ENCODE measurements at regions not wholly inside any gene's neighbourhood (a gene's known extent, or its start where the extent isn't known, plus 50 kb on each side); places are given as distances from the start of the nearest gene placed in this dataset.

DNA sequence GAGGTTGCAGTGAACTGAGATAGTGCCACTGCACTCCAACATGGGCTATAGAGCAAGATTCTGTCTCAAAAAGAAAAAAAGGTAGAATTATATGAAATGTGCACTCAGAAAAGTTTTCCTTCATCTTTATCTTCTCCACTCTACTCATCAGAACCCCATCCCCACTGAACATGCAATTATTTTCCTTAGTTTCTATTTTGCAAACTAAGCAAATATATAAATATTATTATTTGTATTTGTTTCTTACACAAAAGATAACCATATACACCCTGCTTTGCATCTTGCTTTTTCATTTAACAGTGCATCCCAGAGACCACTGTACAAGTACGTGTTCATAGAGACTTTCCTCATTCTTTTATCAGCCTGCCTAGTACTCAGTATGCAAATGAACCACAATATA lies 68.0 kb upstream of the ACAN start:
- intact Hi-C loops (cut with micrococcal nuclease; ENCODE audit: unreplicated experiment) (no loop called here), in situ Hi-C loops (cut with HindIII; ENCODE audit: extremely low pct_ligation_motif_present, low pct_unique_long_range_greater_than_20kb) (no loop called here)
- CTCF ChIA-PET (ENCODE audit: low intra/inter-chr PET ratio, low total read pairs): no interaction called here
- H3K4me3 ChIP-seq (replicated peaks in 1 of 3; ENCODE audit: insufficient read depth in 1 of 3, low read depth in 2 of 3, low read length in 3 of 3): no peak overlapping the region
- no peak overlapping the region for H3K4me2 ChIP-seq (ENCODE audit: low read depth, low read length)
- POLR2A ChIA-PET: no interaction called here
- H3K27ac ChIP-seq (ENCODE audit: extremely low read length, insufficient read depth, low read length): no peak overlapping the region
- H3K4me1 ChIP-seq (ENCODE audit: insufficient read depth, low read length): no peaks in the 10 kb centered on the region
- no peaks in the 10 kb centered on the region for H3K9me3 ChIP-seq (ENCODE audit: low read length)
- FAIRE-seq (no peak), ATAC-seq (no peak), DNase-seq (ENCODE audit: low spot score) (no peak)
- no peak overlapping the region for H2AFZ ChIP-seq (ENCODE audit: low read length)
- peaks cover 0 to 3% of the 10 kb centered on the region in 2 experiments; a peak in 1 of 5 replicates for H3K27me3 ChIP-seq (ENCODE audit: control insufficient read depth in 1 of 2, insufficient read depth in 2 of 2, low read length in 2 of 2)
- no peaks in the 10 kb centered on the region for H3K36me3 ChIP-seq (replicated peaks in 1 of 2; ENCODE audit: control insufficient read depth in 1 of 2, insufficient read depth in 2 of 2, low read length in 2 of 2)
- no peak overlapping the region for H3K9ac ChIP-seq (ENCODE audit: insufficient read depth, low read depth, low read length)
- 0% methylated on average over 1 of the region's 1 CpG for WGBS (ENCODE audit: low lambda C conversion rate)
- no peaks in the 10 kb centered on the region for H4K20me1 ChIP-seq (ENCODE audit: insufficient read depth, low read length)
- no peak for TF ChIP-seq HOXA3 (CRISPR knock-in tag; IDR thresholded peaks at IDR 0.05)
- TF ChIP-seq ARNTL (CRISPR knock-in tag; IDR thresholded peaks at IDR 0.05): no peak
- TF ChIP-seq MAFK (conservative IDR thresholded peaks at IDR 0.05 in 1 of 2, IDR thresholded peaks at IDR 0.05 in 1 of 2; ENCODE audit: low read length in 2 of 2): peak in 1 of 2 experiments; percentile 71; a peak in 3 of 4 replicates
- no peaks in the 10 kb centered on the region for H3K79me2 ChIP-seq (ENCODE audit: insufficient read depth, low read length)
- BruUV-seq (replicated peaks): no TSS peak

DNA sequence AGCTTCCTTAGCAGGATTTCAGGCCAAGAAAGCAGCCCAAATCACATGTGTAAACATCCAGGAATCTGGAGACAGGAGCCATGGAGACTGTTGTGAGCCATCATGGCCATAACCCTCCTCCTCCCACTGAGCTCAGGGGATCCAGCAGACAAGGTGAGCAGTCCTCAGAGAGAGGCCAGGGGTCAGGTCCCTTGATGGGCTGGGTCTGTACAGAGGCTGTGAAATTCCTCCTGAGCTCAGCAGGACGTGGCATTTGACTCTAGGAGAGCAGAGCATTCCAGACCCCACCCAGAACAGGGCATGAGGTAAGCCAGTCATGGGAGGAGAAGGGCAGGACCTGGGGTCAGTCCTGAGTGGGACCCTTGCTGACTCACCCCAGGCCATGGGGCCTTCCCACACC lies 67.0 kb upstream of the ACAN start:
- 0% methylated on average over 1 of the region's 1 CpG for WGBS (ENCODE audit: low lambda C conversion rate)
- Histone ChIP-seq H3K4me1 (ENCODE audit: insufficient read depth, low read length) (no peaks in the 10 kb centered on the region), H3K4me3 (replicated peaks in 1 of 3; ENCODE audit: insufficient read depth in 1 of 3, low read depth in 2 of 3, low read length in 3 of 3) (no peak overlapping the region), H3K27me3 (ENCODE audit: control insufficient read depth in 1 of 2, insufficient read depth in 2 of 2, low read length in 2 of 2) (peaks cover 0 to 13% of the 10 kb centered on the region in 2 experiments; a peak in 2 of 5 replicates), H3K9ac (ENCODE audit: insufficient read depth, low read depth, low read length) (no peak overlapping the region), H2AFZ (ENCODE audit: low read length) (no peak overlapping the region), H4K20me1 (ENCODE audit: insufficient read depth, low read length) (no peaks in the 10 kb centered on the region), H3K9me3 (ENCODE audit: low read length) (no peaks in the 10 kb centered on the region), H3K79me2 (ENCODE audit: insufficient read depth, low read length) (no peaks in the 10 kb centered on the region), H3K4me2 (ENCODE audit: low read depth, low read length) (no peak overlapping the region), H3K36me3 (replicated peaks in 1 of 2; ENCODE audit: control insufficient read depth in 1 of 2, insufficient read depth in 2 of 2, low read length in 2 of 2) (no peaks in the 10 kb centered on the region), H3K27ac (ENCODE audit: extremely low read length, insufficient read depth, low read length) (no peak overlapping the region)
- ChIA-PET CTCF (ENCODE audit: low intra/inter-chr PET ratio, low total read pairs) (no interaction called here), POLR2A (no interaction called here)
- no TSS peak for BruUV-seq (replicated peaks)
- intact Hi-C loops (cut with micrococcal nuclease; ENCODE audit: unreplicated experiment): no loop called here
- ATAC-seq: no peak
- in situ Hi-C loops (cut with HindIII; ENCODE audit: extremely low pct_ligation_motif_present, low pct_unique_long_range_greater_than_20kb): no loop called here
- DNase-seq (ENCODE audit: low spot score): no peak
- FAIRE-seq: no peak
- no peak for TF ChIP-seq XRCC5 (optimal IDR thresholded peaks at IDR 0.05; ENCODE audit: low read length)
- no peak for TF ChIP-seq MED1 (CRISPR knock-in tag; IDR thresholded peaks at IDR 0.05)
- TF ChIP-seq ZNF343 (CRISPR knock-in tag; IDR thresholded peaks at IDR 0.05): no peak
- TF ChIP-seq ZBTB42 (CRISPR knock-in tag; IDR thresholded peaks at IDR 0.05): no peak
- TF ChIP-seq MYNN (CRISPR knock-in tag; IDR thresholded peaks at IDR 0.05; ENCODE audit: low read depth): no peak
- TF ChIP-seq HOXA7 (CRISPR knock-in tag; IDR thresholded peaks at IDR 0.05): no peak
- TF ChIP-seq NFE2 (CRISPR knock-in tag; IDR thresholded peaks at IDR 0.05): no peak
- TF ChIP-seq U2AF1 (optimal IDR thresholded peaks at IDR 0.05; ENCODE audit: low read depth, low read length): no peak
- TF ChIP-seq HHEX (CRISPR knock-in tag; IDR thresholded peaks at IDR 0.05): no peak
